HL-60 (cell line): ENCODE measurements at regions not wholly inside any gene's neighbourhood (a gene's known extent, or its start where the extent isn't known, plus 50 kb on each side); places are given as distances from the start of the nearest gene placed in this dataset.

Experiments
- POLR2AphosphoS5 ChIP-seq: IDR thresholded peaks from 2 replicates; pipeline ENCODE4 v1.6.1; 2012; ENCODE audit warnings: low read depth
- REST ChIP-seq: IDR thresholded peaks from 2 replicates; pipeline ENCODE4 v1.6.1; 2012; ENCODE audit warnings: low read depth; ENCODE audit not compliant: insufficient replicate concordance

- TF ChIP-seq REST (no peak), POLR2AphosphoS5 (no peak)
These were observed 99.0 kb upstream of the MRI1 start for GRCh38 chr19:13665125-13665905.
